ENCODE measurements at regions not wholly inside any gene's neighbourhood (a gene's known extent, or its start where the extent isn't known, plus 50 kb on each side); places are given as distances from the start of the nearest gene placed in this dataset.

GRCh38 chr13:64197232-64197631, 2781.6 kb upstream of the PCDH20 start:
- no peak for TF ChIP-seq CTCF (IDR thresholded peaks at IDR 0.05)
- TF ChIP-seq EP300 (IDR thresholded peaks at IDR 0.05): no peak
- no peak for TF ChIP-seq POLR2AphosphoS5 (IDR thresholded peaks at IDR 0.05)
- TF ChIP-seq POLR2A (IDR thresholded peaks at IDR 0.05): no peak

Data from suprapubic skin (tissue), 4 donors.